CD14-positive monocyte (primary cell): ENCODE measurements at regions not wholly inside any gene's neighbourhood (a gene's known extent, or its start where the extent isn't known, plus 50 kb on each side); places are given as distances from the start of the nearest gene placed in this dataset.

ENCODE experiments used
- DNase-seq, 3 donors: peaks; one replicate each; pipeline ENCODE4 v3.0.0-alpha.2; 2011 to 2022
- H2AFZ ChIP-seq: 2 replicates; pipeline ENCODE4 v1.6.0; 2012; ENCODE audit warnings: mild to moderate bottlenecking, low read depth, low read length, inconsistent platforms; ENCODE audit not compliant: insufficient read depth, poor library complexity, severe bottlenecking
- H3K27ac ChIP-seq, 2 donors: 1 replicate in 1 of 2; 2 replicates in 1 of 2; pipeline ENCODE4 v1.5.1; 2012 to 2013; ENCODE audit warnings: low read length in 2 of 2, control low read depth in 1 of 2, inconsistent platforms in 1 of 2, low read depth in 1 of 2, mild to moderate bottlenecking in 1 of 2
- H3K27me3 ChIP-seq, 2 donors: one replicate each; pipeline versions ENCODE4 v1.6.0 to v1.6.1; 2011 to 2013; ENCODE audit warnings: low read length in 2 of 2; ENCODE audit not compliant: control insufficient read depth in 2 of 2, insufficient read depth in 2 of 2
- H3K36me3 ChIP-seq, 2 donors: replicated peaks in 1 of 2; 1 replicate in 1 of 2; 2 replicates in 1 of 2; pipeline versions ENCODE4 v1.5.1 to v1.6.1; 2012 to 2013; ENCODE audit warnings: low read length in 2 of 2, control low read depth in 1 of 2, inconsistent platforms in 1 of 2, mild to moderate bottlenecking in 1 of 2; ENCODE audit not compliant: insufficient read depth in 2 of 2, control insufficient read depth in 1 of 2
- H3K4me1 ChIP-seq, 2 donors: 1 replicate in 1 of 2; 2 replicates in 1 of 2; pipeline versions ENCODE4 v1.5.1 to v1.6.1; 2012 to 2013; ENCODE audit warnings: low read length in 2 of 2, control low read depth in 1 of 2, inconsistent platforms in 1 of 2, mild to moderate bottlenecking in 1 of 2, moderate library complexity in 1 of 2; ENCODE audit not compliant: insufficient read depth in 2 of 2, control insufficient read depth in 1 of 2
- H3K4me2 ChIP-seq: replicated peaks from 2 replicates; pipeline ENCODE3; 2012; ENCODE audit warnings: low read length, moderate library complexity, mild to moderate bottlenecking; ENCODE audit not compliant: poor library complexity, severe bottlenecking; ENCODE audit errors: extremely low read depth
- H3K4me3 ChIP-seq, 3 experiments: fragments of 200-600 bp in 1 of 3; sonication (generic) in 1 of 3; replicated peaks in 1 of 3; 1 replicate in 2 of 3; 2 replicates in 1 of 3; pipeline ENCODE4 v1.5.1; 2011 to 2013; ENCODE audit warnings: low read length in 3 of 3, mild to moderate bottlenecking in 3 of 3, control low read depth in 2 of 3, low read depth in 2 of 3, inconsistent platforms in 1 of 3, moderate library complexity in 1 of 3
- H3K79me2 ChIP-seq: 2 replicates; pipeline ENCODE4 v1.6.0; 2012; ENCODE audit warnings: mild to moderate bottlenecking, control low read depth, inconsistent platforms, low read length, moderate library complexity; ENCODE audit not compliant: insufficient read depth
- H3K9ac ChIP-seq: 2 replicates; pipeline ENCODE4 v1.6.0; 2017; ENCODE audit warnings: low read length, mild to moderate bottlenecking; ENCODE audit not compliant: insufficient read depth, poor library complexity, severe bottlenecking
- H3K9me3 ChIP-seq, 2 donors: replicated peaks in 1 of 2; 1 replicate in 1 of 2; 2 replicates in 1 of 2; pipeline versions ENCODE4 v1.5.1 to v1.6.1; 2012 to 2013; ENCODE audit warnings: low read length in 2 of 2, control low read depth in 1 of 2; ENCODE audit not compliant: control insufficient read depth in 1 of 2, insufficient read depth in 1 of 2
- H4K20me1 ChIP-seq: 2 replicates; pipeline ENCODE4 v1.6.0; 2012; ENCODE audit warnings: mild to moderate bottlenecking, low read length, control low read depth, moderate library complexity; ENCODE audit not compliant: insufficient read depth
- H3K27ac Mint-ChIP-seq, 7 donors: one replicate each; pipeline ENCODE4 v1.8.0; 2020; ENCODE audit warnings: mild to moderate bottlenecking in 7 of 7, mixed read lengths in 7 of 7, moderate library complexity in 6 of 7, inconsistent platforms in 2 of 7
- H3K27me3 Mint-ChIP-seq, 3 donors: one replicate each; pipeline ENCODE4 v1.8.0; 2021 to 2022; ENCODE audit warnings: low read depth in 3 of 3, mild to moderate bottlenecking in 3 of 3, mixed read lengths in 3 of 3, moderate library complexity in 3 of 3, inconsistent platforms in 1 of 3
- H3K36me3 Mint-ChIP-seq, 2 donors: one replicate each; pipeline ENCODE4 v1.8.0; 2020; ENCODE audit warnings: mixed read lengths in 2 of 2, inconsistent platforms in 1 of 2, mild to moderate bottlenecking in 1 of 2
- H3K4me1 Mint-ChIP-seq: one replicate; pipeline ENCODE4 v1.8.0; 2020; ENCODE audit warnings: mild to moderate bottlenecking, mixed read lengths
- H3K4me3 Mint-ChIP-seq, 2 donors: one replicate each; pipeline ENCODE4 v1.8.0; 2020; ENCODE audit warnings: mild to moderate bottlenecking in 2 of 2, mixed read lengths in 2 of 2, moderate library complexity in 1 of 2
- H3K9me3 Mint-ChIP-seq, 7 donors: one replicate each; pipeline ENCODE4 v1.8.0; 2020 to 2022; ENCODE audit warnings: mixed read lengths in 7 of 7, mild to moderate bottlenecking in 6 of 7, moderate library complexity in 6 of 7, inconsistent platforms in 2 of 7
- CTCF ChIP-seq: fragments of 200-600 bp; IDR thresholded peaks from one replicate; pipeline ENCODE4 v1.8.0; 2022; ENCODE audit warnings: antibody characterized with exemption, mild to moderate bottlenecking
- WGBS: methylation state at CpG from one replicate; pipeline ENCODE4 v1.1.5; 2013; ENCODE audit warnings: missing lambda C conversion rate; ENCODE audit not compliant: insufficient coverage; 5-methylcytosine and 5-hydroxymethylcytosine counted together
- intact Hi-C, 2 donors: fragments of 100-400 bp; cut with micrococcal nuclease; formaldehyde crosslinking; loops; one replicate each; pipeline versions ENCODE4 v1.15.0 to v1.15.1; 2023

GRCh38 chr11:86723281-86723680, 50.9 kb upstream of the ME3 start:
- DNase-seq: no peak
- Mint-ChIP-seq H3K36me3 (no peaks in the 10 kb centered on the region), H3K9me3 (peaks cover 2 to 20% (median 9%) of the 10 kb centered on the region in 7 donors), H3K4me3 (no peak overlapping the region), H3K4me1 (no peaks in the 10 kb centered on the region), H3K27ac (no peak overlapping the region), H3K27me3 (peaks cover 0 to 2% (median 0%) of the 10 kb centered on the region in 3 donors)
- Histone ChIP-seq H3K4me3 (no peak overlapping the region), H3K36me3 (no peaks in the 10 kb centered on the region), H3K9me3 (peaks cover 2 to 5% of the 10 kb centered on the region in 2 donors), H3K27me3 (no peaks in the 10 kb centered on the region), H3K4me1 (no peaks in the 10 kb centered on the region), H3K27ac (no peak overlapping the region), H3K9ac (no peak overlapping the region), H2AFZ (no peak overlapping the region), H4K20me1 (no peaks in the 10 kb centered on the region), H3K4me2 (no peak overlapping the region), H3K79me2 (no peaks in the 10 kb centered on the region)
- WGBS: no CpG with 5 or more reads among the region's 1 CpG
- intact Hi-C loops: no loop called here
- no peak for TF ChIP-seq CTCF

- Histone ChIP-seq H3K36me3 (no peaks in the 10 kb centered on the region), H3K9me3 (peaks cover 2 to 5% of the 10 kb centered on the region in 2 donors), H3K79me2 (no peaks in the 10 kb centered on the region), H4K20me1 (no peaks in the 10 kb centered on the region), H2AFZ (no peak overlapping the region), H3K27ac (no peak overlapping the region), H3K4me3 (no peak overlapping the region), H3K27me3 (no peaks in the 10 kb centered on the region), H3K4me2 (no peak overlapping the region), H3K9ac (no peak overlapping the region), H3K4me1 (no peaks in the 10 kb centered on the region)
- H3K36me3 Mint-ChIP-seq: no peaks in the 10 kb centered on the region
- H3K27me3 Mint-ChIP-seq: peaks cover 0 to 2% (median 0%) of the 10 kb centered on the region in 3 donors
- intact Hi-C loops: no loop called here
- no peaks in the 10 kb centered on the region for H3K4me1 Mint-ChIP-seq
- DNase-seq: no peak
- no peak for TF ChIP-seq CTCF
- H3K4me3 Mint-ChIP-seq: no peak overlapping the region
- H3K9me3 Mint-ChIP-seq: peaks cover 2 to 20% (median 9%) of the 10 kb centered on the region in 7 donors
- no peak overlapping the region for H3K27ac Mint-ChIP-seq
Measured at GRCh38 chr11:86722748-86723147, 50.3 kb upstream of the ME3 start.
